ENCODE measurements at regions not wholly inside any gene's neighbourhood (a gene's known extent, or its start where the extent isn't known, plus 50 kb on each side); places are given as distances from the start of the nearest gene placed in this dataset.

DNA sequence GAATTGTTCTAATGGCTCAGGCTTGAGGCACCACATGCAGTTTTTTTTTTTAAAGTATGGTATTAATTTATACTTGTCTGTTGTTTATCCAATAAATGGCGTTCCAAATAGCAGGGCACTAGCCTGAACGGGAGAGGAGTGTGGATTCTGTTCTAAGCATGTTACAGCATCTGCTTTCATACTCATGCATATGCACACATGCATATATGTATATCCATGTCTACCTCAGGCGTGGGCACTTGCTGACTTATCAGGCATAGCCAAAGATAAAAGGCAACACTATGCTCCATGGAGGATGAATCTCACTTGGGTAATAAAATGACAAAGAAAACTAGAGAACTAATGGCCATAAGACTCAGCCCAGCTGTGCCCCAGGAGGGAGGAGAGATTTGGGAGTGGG lies 393.8 kb downstream of the GADD45G start:
- peaks cover 41% of the 10 kb centered on the region for H3K4me1 ChIP-seq (ENCODE audit: insufficient read depth)
- no peak overlapping the region for H2AFZ ChIP-seq
- TF ChIP-seq, protein P1, sequence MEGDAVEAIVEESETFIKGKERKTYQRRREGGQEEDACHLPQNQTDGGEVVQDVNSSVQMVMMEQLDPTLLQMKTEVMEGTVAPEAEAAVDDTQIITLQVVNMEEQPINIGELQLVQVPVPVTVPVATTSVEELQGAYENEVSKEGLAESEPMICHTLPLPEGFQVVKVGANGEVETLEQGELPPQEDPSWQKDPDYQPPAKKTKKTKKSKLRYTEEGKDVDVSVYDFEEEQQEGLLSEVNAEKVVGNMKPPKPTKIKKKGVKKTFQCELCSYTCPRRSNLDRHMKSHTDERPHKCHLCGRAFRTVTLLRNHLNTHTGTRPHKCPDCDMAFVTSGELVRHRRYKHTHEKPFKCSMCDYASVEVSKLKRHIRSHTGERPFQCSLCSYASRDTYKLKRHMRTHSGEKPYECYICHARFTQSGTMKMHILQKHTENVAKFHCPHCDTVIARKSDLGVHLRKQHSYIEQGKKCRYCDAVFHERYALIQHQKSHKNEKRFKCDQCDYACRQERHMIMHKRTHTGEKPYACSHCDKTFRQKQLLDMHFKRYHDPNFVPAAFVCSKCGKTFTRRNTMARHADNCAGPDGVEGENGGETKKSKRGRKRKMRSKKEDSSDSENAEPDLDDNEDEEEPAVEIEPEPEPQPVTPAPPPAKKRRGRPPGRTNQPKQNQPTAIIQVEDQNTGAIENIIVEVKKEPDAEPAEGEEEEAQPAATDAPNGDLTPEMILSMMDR (IDR thresholded peaks at IDR 0.05; ENCODE audit: poor library complexity) = no peak
- TF ChIP-seq EZH2 (IDR thresholded peaks at IDR 0.05; ENCODE audit: borderline replicate concordance) (no peak), EZH2phosphoT487 (IDR thresholded peaks at IDR 0.05; ENCODE audit: low read depth, severe bottlenecking, unreplicated experiment) (no peak)
- no peak overlapping the region for H3K4me3 ChIP-seq
- no peak for DNase-seq (ENCODE audit: low spot score)
- no peaks in the 10 kb centered on the region for H3K9me2 ChIP-seq (replicated peaks; ENCODE audit: insufficient read depth)
- no peaks in the 10 kb centered on the region for H3K36me3 ChIP-seq (replicated peaks; ENCODE audit: insufficient read depth, low read depth)
- H3K4me2 ChIP-seq = no peak overlapping the region
- 60% methylated on average over 3 of the region's 3 CpGs for WGBS (ENCODE audit: low lambda C conversion rate, missing lambda C conversion rate)
- H3K9me3 ChIP-seq (ENCODE audit: low read depth) = no peaks in the 10 kb centered on the region
- no peaks in the 10 kb centered on the region for H3K79me2 ChIP-seq
- H3K27ac ChIP-seq = no peak overlapping the region
- no peaks in the 10 kb centered on the region for H3K27me3 ChIP-seq
- no peaks in the 10 kb centered on the region for H4K20me1 ChIP-seq (ENCODE audit: insufficient read depth, poor library complexity, severe bottlenecking)

- peak overlapping the region; percentile 87 for H3K27ac ChIP-seq
- no peaks in the 10 kb centered on the region for H3K27me3 ChIP-seq
- WGBS (ENCODE audit: low lambda C conversion rate, missing lambda C conversion rate) = 92% methylated on average over 3 of the region's 3 CpGs
- H3K4me3 ChIP-seq = no peak overlapping the region
- H3K9me2 ChIP-seq (replicated peaks; ENCODE audit: insufficient read depth) = no peaks in the 10 kb centered on the region
- TF ChIP-seq, protein P1 (IDR thresholded peaks at IDR 0.05; ENCODE audit: poor library complexity) = no peak
- TF ChIP-seq EZH2phosphoT487 (IDR thresholded peaks at IDR 0.05; ENCODE audit: low read depth, severe bottlenecking, unreplicated experiment) (no peak), EZH2 (IDR thresholded peaks at IDR 0.05; ENCODE audit: borderline replicate concordance) (no peak)
- H4K20me1 ChIP-seq (ENCODE audit: insufficient read depth, poor library complexity, severe bottlenecking) = no peaks in the 10 kb centered on the region
- peaks cover 38% of the 10 kb centered on the region for H3K4me1 ChIP-seq (ENCODE audit: insufficient read depth)
- no peak for DNase-seq (ENCODE audit: low spot score)
- no peaks in the 10 kb centered on the region for H3K9me3 ChIP-seq (ENCODE audit: low read depth)
- no peaks in the 10 kb centered on the region for H3K36me3 ChIP-seq (replicated peaks; ENCODE audit: insufficient read depth, low read depth)
- H3K79me2 ChIP-seq = no peaks in the 10 kb centered on the region
- no peak overlapping the region for H2AFZ ChIP-seq
- H3K4me2 ChIP-seq = peak overlapping the region; percentile 61
Observed at GRCh38 chr9:89999176-89999533, 394.3 kb downstream of the GADD45G start.

DNA sequence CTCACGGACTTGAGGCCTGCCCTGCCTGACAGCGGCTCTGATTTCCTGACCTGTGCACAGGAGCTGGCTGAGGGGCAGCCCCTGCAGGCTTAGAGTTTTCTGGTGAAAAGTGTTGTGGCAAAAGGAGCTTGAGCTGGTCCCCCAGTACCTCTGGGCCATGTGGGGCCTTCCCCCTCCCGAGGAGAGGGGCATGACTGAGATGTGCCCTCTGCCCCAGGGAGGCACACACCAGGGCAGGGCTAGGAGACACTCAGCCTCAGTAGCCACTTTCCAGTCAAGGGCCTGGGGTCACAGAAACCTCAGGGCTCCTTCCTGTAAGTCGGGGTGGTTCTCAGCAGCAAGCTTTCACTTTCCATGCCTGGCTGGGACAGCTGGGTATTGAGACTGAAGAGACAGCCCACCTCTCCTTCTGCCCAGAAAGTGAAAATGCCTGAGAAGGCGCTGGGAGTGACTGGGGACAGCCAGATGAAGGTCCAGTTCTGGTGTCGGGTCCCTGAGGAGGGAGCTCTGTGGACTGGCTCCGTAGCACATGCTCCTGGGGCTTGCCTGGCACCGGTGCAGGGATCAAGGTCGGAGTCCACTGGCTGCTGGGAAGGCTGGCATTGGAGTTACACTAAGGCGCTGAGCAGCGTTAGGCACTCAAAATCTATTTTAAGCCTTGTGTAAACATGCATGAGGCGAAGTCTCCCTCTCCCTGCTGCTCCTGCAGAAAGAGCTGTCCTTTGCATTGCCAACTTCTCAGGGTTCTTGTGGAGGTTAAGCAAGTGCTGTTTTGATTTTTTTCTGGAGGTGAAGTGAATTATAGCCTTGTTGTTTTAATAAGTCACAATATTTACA lies 394.9 kb downstream of the GADD45G start:
- Histone ChIP-seq H3K27ac (peak overlapping the region; percentile 87), H3K9me2 (replicated peaks; ENCODE audit: insufficient read depth) (no peaks in the 10 kb centered on the region), H3K9me3 (ENCODE audit: low read depth) (no peaks in the 10 kb centered on the region), H3K79me2 (no peaks in the 10 kb centered on the region), H3K27me3 (no peaks in the 10 kb centered on the region), H4K20me1 (ENCODE audit: insufficient read depth, poor library complexity, severe bottlenecking) (no peaks in the 10 kb centered on the region), H2AFZ (peak overlapping the region; percentile 15), H3K4me1 (ENCODE audit: insufficient read depth) (peaks cover 32% of the 10 kb centered on the region), H3K4me3 (no peak overlapping the region), H3K36me3 (replicated peaks; ENCODE audit: insufficient read depth, low read depth) (no peaks in the 10 kb centered on the region), H3K4me2 (peak overlapping the region; percentile 61)
- DNase-seq (ENCODE audit: low spot score) = peak; percentile 82
- 35% methylated on average over 12 of the region's 12 CpGs for WGBS (ENCODE audit: low lambda C conversion rate, missing lambda C conversion rate)
- TF ChIP-seq EZH2phosphoT487 (IDR thresholded peaks at IDR 0.05; ENCODE audit: low read depth, severe bottlenecking, unreplicated experiment) (no peak), EZH2 (IDR thresholded peaks at IDR 0.05; ENCODE audit: borderline replicate concordance) (no peak)
- TF ChIP-seq, protein P1 (IDR thresholded peaks at IDR 0.05; ENCODE audit: poor library complexity) = no peak

Data from hepatocyte (in vitro differentiated cells).